Prostate gland (tissue), 2 donors: ENCODE measurements at regions not wholly inside any gene's neighbourhood (a gene's known extent, or its start where the extent isn't known, plus 50 kb on each side); places are given as distances from the start of the nearest gene placed in this dataset.

ENCODE experiments used
- DNase-seq: peaks from one replicate; pipeline ENCODE4 v3.0.0-alpha.2; 2019; ENCODE audit warnings: low spot score
- H3K27ac ChIP-seq, 2 donors: fragments of 200-600 bp; sonication (generic); 2 replicates each; pipeline ENCODE4 v1.5.1; 2017 to 2019
- H3K27me3 ChIP-seq: fragments of 200-600 bp; sonication (generic); replicated peaks from 2 replicates; pipeline ENCODE4 v1.5.1; 2019; ENCODE audit not compliant: insufficient read depth
- H3K36me3 ChIP-seq, 2 donors: fragments of 200-600 bp; sonication (generic); 1 replicate in 1 of 2; 2 replicates in 1 of 2; pipeline versions ENCODE4 v1.5.1 to v1.8.1; 2017 to 2019
- H3K4me1 ChIP-seq: fragments of 200-600 bp; sonication (generic); replicated peaks from 2 replicates; pipeline ENCODE4 v1.5.1; 2019
- H3K4me3 ChIP-seq, 2 donors: fragments of 200-600 bp; sonication (generic); 2 replicates each; pipeline ENCODE4 v1.5.1; 2017 to 2019
- H3K9me3 ChIP-seq: fragments of 200-600 bp; sonication (generic); 2 replicates; pipeline ENCODE4 v1.5.1; 2017
- CTCF ChIP-seq, 4 experiments: fragments of 200-600 bp in 2 of 4; fragments of 450-650 bp in 2 of 4; sonication (generic) in 2 of 4; IDR thresholded peaks; 1 replicate in 3 of 4; 2 replicates in 1 of 4; pipeline ENCODE4 v1.5.1; 2016 to 2019; ENCODE audit warnings: antibody characterized with exemption in 4 of 4, mild to moderate bottlenecking in 2 of 4, moderate library complexity in 2 of 4
- POLR2A ChIP-seq: fragments of 450-650 bp; IDR thresholded peaks from one replicate; pipeline ENCODE4 v1.6.1; 2016; ENCODE audit warnings: antibody characterized with exemption, mild to moderate bottlenecking
- POLR2AphosphoS5 ChIP-seq: sonication (generic); formaldehyde crosslinking; IDR thresholded peaks from one replicate; pipeline ENCODE4 v1.6.1; 2017; ENCODE audit warnings: antibody characterized with exemption
- WGBS: methylation state at CpG from one replicate; pipeline ENCODE4 v1.1.5; 2018; 5-methylcytosine and 5-hydroxymethylcytosine counted together
- intact Hi-C: fragments of 100-400 bp; cut with DNase I; formaldehyde crosslinking; loops from one replicate; pipeline ENCODE4 v1.14.2; 2022

DNA sequence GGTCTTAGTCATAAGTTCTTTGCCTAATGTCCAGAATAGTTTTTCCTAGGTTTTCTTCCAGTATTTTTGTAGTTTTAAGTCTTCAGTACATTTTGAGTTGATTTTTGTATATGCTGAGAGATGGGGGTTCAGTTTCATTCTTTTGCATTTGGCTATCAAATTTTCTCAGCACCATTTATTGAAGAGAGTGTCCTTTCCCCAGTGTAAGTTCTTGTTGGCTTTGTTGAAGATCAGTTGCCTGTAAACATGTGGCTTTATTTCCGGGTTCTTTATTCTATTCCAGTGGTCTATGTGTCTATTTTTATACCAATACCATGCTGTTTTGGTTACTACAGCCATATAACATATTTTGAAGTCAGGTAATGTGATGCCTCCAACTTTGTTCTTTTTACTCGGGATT, 87.5 kb upstream of the MYCN start:
- no peaks in the 10 kb centered on the region for H3K4me1 ChIP-seq
- 74% methylated on average over 2 of the region's 2 CpGs for WGBS
- intact Hi-C loops: no loop called here

GRCh38 chr2:15853903-15854302, 86.4 kb upstream of the MYCN start:
- 61% methylated on average over 3 of the region's 3 CpGs for WGBS
- no peaks in the 10 kb centered on the region for H3K36me3 ChIP-seq
- H3K4me3 ChIP-seq: no peak overlapping the region
- no peak for DNase-seq
- intact Hi-C loops: no loop called here
- TF ChIP-seq POLR2A (no peak), CTCF (IDR thresholded peaks at IDR 0.05) (no peak), POLR2AphosphoS5 (no peak)
- H3K27me3 ChIP-seq: no peaks in the 10 kb centered on the region
- no peaks in the 10 kb centered on the region for H3K9me3 ChIP-seq
- no peak overlapping the region for H3K27ac ChIP-seq
- H3K4me1 ChIP-seq: no peaks in the 10 kb centered on the region

More for the DNA sequence above, 87.5 kb upstream of the MYCN start:
- Histone ChIP-seq H3K9me3 (no peaks in the 10 kb centered on the region), H3K27ac (no peak overlapping the region), H3K4me3 (no peak overlapping the region), H3K27me3 (no peaks in the 10 kb centered on the region), H3K36me3 (no peaks in the 10 kb centered on the region)
- TF ChIP-seq POLR2AphosphoS5 (no peak), POLR2A (no peak), CTCF (IDR thresholded peaks at IDR 0.05) (no peak)
- no peak for DNase-seq

GRCh38 chr2:15855766-15856260, 84.5 kb upstream of the MYCN start:
- no peak for DNase-seq
- Histone ChIP-seq H3K4me1 (no peaks in the 10 kb centered on the region), H3K4me3 (no peak overlapping the region), H3K9me3 (no peaks in the 10 kb centered on the region), H3K27me3 (no peaks in the 10 kb centered on the region), H3K27ac (no peak overlapping the region), H3K36me3 (no peaks in the 10 kb centered on the region)
- TF ChIP-seq POLR2AphosphoS5 (no peak), POLR2A (no peak), CTCF (IDR thresholded peaks at IDR 0.05) (no peak)
- intact Hi-C loops: no loop called here

DNA sequence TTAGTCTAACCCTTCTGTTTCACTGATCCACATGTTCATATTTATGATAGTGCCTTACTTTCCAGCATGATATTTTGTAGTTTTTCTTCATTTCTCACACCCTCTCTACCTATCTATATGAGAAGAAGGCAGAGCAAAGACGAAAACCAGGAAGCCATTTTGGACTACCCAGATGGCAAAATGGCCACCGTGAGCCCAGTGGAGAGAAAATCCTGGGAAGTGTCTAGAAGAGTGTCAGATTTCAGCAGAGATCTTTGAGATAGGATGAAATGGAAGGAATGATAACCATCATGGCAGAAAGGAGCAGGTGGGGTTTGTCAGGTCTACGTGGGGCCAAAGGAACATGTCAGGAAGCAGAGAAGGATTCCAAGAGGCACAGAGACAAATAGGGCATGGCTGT, 84.0 kb upstream of the MYCN start:
- Histone ChIP-seq H3K27me3 (no peaks in the 10 kb centered on the region), H3K4me3 (no peak overlapping the region), H3K9me3 (no peaks in the 10 kb centered on the region), H3K27ac (no peak overlapping the region), H3K4me1 (no peaks in the 10 kb centered on the region), H3K36me3 (no peaks in the 10 kb centered on the region)
- 83% methylated on average over 3 of the region's 3 CpGs for WGBS
- intact Hi-C loops: no loop called here
- no peak for TF ChIP-seq CTCF (IDR thresholded peaks at IDR 0.05)
- no peak for TF ChIP-seq POLR2A
- no peak for TF ChIP-seq POLR2AphosphoS5
- DNase-seq: no peak

DNA sequence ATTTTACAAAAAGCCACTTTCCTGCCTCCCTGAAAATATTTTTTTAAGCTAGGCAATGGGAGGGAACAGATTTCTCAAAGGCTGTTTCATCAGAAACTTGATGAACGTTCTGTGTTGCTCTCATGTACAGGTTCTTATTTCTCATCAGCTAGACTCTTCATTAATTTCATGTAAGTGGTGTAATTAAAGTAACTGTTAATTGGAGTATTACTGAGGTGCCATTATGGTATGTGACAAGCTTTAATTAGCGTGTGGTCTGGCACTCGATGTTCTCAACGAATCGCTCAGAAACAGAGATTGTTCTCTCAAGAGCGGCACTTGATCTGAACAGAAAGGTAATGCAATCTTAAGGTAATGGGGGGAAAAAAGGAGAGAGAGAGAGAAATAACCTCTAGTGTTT, 81.9 kb upstream of the MYCN start:
- no peak for DNase-seq
- intact Hi-C loops: no loop called here
- TF ChIP-seq CTCF (IDR thresholded peaks at IDR 0.05) (no peak), POLR2A (no peak), POLR2AphosphoS5 (no peak)
- H3K9me3 ChIP-seq: no peaks in the 10 kb centered on the region
- H3K4me3 ChIP-seq: no peak overlapping the region
- no peak overlapping the region for H3K27ac ChIP-seq
- H3K27me3 ChIP-seq: no peaks in the 10 kb centered on the region
- WGBS: 90% methylated on average over 6 of the region's 6 CpGs
- H3K4me1 ChIP-seq: no peaks in the 10 kb centered on the region
- no peaks in the 10 kb centered on the region for H3K36me3 ChIP-seq
